ENCODE measurements at regions not wholly inside any gene's neighbourhood (a gene's known extent, or its start where the extent isn't known, plus 50 kb on each side); places are given as distances from the start of the nearest gene placed in this dataset.

GRCh38 chr5:61687371-61687770 is 355.3 kb downstream of the ZSWIM6 start:
- Histone ChIP-seq H3K27ac (ENCODE audit: low read length) (no peak overlapping the region), H3K4me3 (ENCODE audit: low read length) (no peak overlapping the region), H3K4me1 (ENCODE audit: control insufficient read depth, insufficient read depth, low read length) (no peaks in the 10 kb centered on the region), H3K27me3 (ENCODE audit: control insufficient read depth, insufficient read depth) (no peaks in the 10 kb centered on the region), H3K9me3 (ENCODE audit: control insufficient read depth, low read length) (no peaks in the 10 kb centered on the region)
- ATAC-seq (no peak), DNase-seq (no peak)
- intact Hi-C loops (cut with DNase I), result no loop called here
- WGBS, result 60% methylated on average over 5 of the region's 5 CpGs

- intact Hi-C loops (cut with DNase I), result no loop called here
These were observed 357.2 kb downstream of the ZSWIM6 start for GRCh38 chr5:61689153-61689846.

GRCh38 chr5:61697809-61698558 is 365.9 kb downstream of the ZSWIM6 start:
- Histone ChIP-seq H3K27ac (ENCODE audit: low read length) (no peak overlapping the region), H3K4me1 (ENCODE audit: control insufficient read depth, insufficient read depth, low read length) (no peaks in the 10 kb centered on the region), H3K4me3 (ENCODE audit: low read length) (no peak overlapping the region), H3K9me3 (ENCODE audit: control insufficient read depth, low read length) (no peaks in the 10 kb centered on the region), H3K27me3 (ENCODE audit: control insufficient read depth, insufficient read depth) (no peaks in the 10 kb centered on the region)
- intact Hi-C loops (cut with DNase I), result no loop called here
- 53% methylated on average over 15 of the region's 15 CpGs for WGBS
- DNase-seq (no peak), ATAC-seq (peak; percentile 31 to 63)

More at GRCh38 chr5:61689153-61689846, 357.2 kb downstream of the ZSWIM6 start:
- no peaks in the 10 kb centered on the region for H3K27me3 ChIP-seq (ENCODE audit: control insufficient read depth, insufficient read depth)
- H3K27ac ChIP-seq (ENCODE audit: low read length), result no peak overlapping the region
- no peak for ATAC-seq
- WGBS, result 72% methylated on average over 3 of the region's 3 CpGs
- DNase-seq, result no peak
- no peaks in the 10 kb centered on the region for H3K4me1 ChIP-seq (ENCODE audit: control insufficient read depth, insufficient read depth, low read length)
- no peaks in the 10 kb centered on the region for H3K9me3 ChIP-seq (ENCODE audit: control insufficient read depth, low read length)
- H3K4me3 ChIP-seq (ENCODE audit: low read length), result no peak overlapping the region

GRCh38 chr5:61701877-61702602 is 370.0 kb downstream of the ZSWIM6 start:
- ATAC-seq, result no peak
- no peak overlapping the region for H3K4me3 ChIP-seq (ENCODE audit: low read length)
- intact Hi-C loops (cut with DNase I), result no loop called here

GRCh38 chr5:61702784-61703183 is 370.7 kb downstream of the ZSWIM6 start:
- ATAC-seq (no peak), DNase-seq (no peak)
- Histone ChIP-seq H3K4me1 (ENCODE audit: control insufficient read depth, insufficient read depth, low read length) (no peaks in the 10 kb centered on the region), H3K27me3 (ENCODE audit: control insufficient read depth, insufficient read depth) (no peaks in the 10 kb centered on the region), H3K4me3 (ENCODE audit: low read length) (no peak overlapping the region), H3K9me3 (ENCODE audit: control insufficient read depth, low read length) (no peaks in the 10 kb centered on the region), H3K27ac (ENCODE audit: low read length) (no peak overlapping the region)
- intact Hi-C loops (cut with DNase I), result no loop called here
- WGBS, result 68% methylated on average over 2 of the region's 2 CpGs

More at GRCh38 chr5:61701877-61702602, 370.0 kb downstream of the ZSWIM6 start:
- Histone ChIP-seq H3K9me3 (ENCODE audit: control insufficient read depth, low read length) (no peaks in the 10 kb centered on the region), H3K27ac (ENCODE audit: low read length) (no peak overlapping the region), H3K4me1 (ENCODE audit: control insufficient read depth, insufficient read depth, low read length) (no peaks in the 10 kb centered on the region), H3K27me3 (ENCODE audit: control insufficient read depth, insufficient read depth) (no peaks in the 10 kb centered on the region)
- DNase-seq, result no peak
- 77% methylated on average over 4 of the region's 4 CpGs for WGBS

DNA sequence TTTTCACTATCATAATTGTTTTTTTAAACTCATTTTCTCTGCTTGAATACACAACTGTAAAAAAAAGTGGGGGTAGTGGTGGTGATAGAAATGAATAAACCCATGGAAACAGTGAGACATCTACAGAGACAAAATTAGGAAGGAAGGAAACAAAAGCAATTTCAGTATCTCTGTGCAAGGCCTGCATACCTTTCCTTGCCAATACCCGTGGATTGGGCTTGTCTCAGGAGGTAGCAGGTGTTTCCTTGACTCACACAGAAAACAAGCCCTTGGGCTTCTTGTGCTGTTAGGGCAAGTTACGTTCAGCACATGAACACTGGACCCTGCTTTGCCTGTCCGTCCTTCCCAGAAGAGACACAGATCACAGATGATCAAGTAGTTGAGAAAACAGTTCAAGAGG is 372.2 kb downstream of the ZSWIM6 start:
- intact Hi-C loops (cut with DNase I), result no loop called here
- WGBS, result 68% methylated on average over 3 of the region's 3 CpGs
- no peak for ATAC-seq

GRCh38 chr5:61706751-61707150 is 374.7 kb downstream of the ZSWIM6 start:
- ATAC-seq (no peak), DNase-seq (no peak)
- H3K4me3 ChIP-seq (ENCODE audit: low read length), result no peak overlapping the region
- intact Hi-C loops (cut with DNase I), result no loop called here
- H3K9me3 ChIP-seq (ENCODE audit: control insufficient read depth, low read length), result no peaks in the 10 kb centered on the region
- no peaks in the 10 kb centered on the region for H3K4me1 ChIP-seq (ENCODE audit: control insufficient read depth, insufficient read depth, low read length)
- WGBS, result 60% methylated on average over 2 of the region's 2 CpGs
- no peaks in the 10 kb centered on the region for H3K27me3 ChIP-seq (ENCODE audit: control insufficient read depth, insufficient read depth)
- H3K27ac ChIP-seq (ENCODE audit: low read length), result no peak overlapping the region

More for the DNA sequence above, 372.2 kb downstream of the ZSWIM6 start:
- no peaks in the 10 kb centered on the region for H3K9me3 ChIP-seq (ENCODE audit: control insufficient read depth, low read length)
- H3K27me3 ChIP-seq (ENCODE audit: control insufficient read depth, insufficient read depth), result no peaks in the 10 kb centered on the region
- DNase-seq, result no peak
- no peak overlapping the region for H3K27ac ChIP-seq (ENCODE audit: low read length)
- H3K4me3 ChIP-seq (ENCODE audit: low read length), result no peak overlapping the region
- H3K4me1 ChIP-seq (ENCODE audit: control insufficient read depth, insufficient read depth, low read length), result no peaks in the 10 kb centered on the region

- Histone ChIP-seq H3K27me3 (ENCODE audit: control insufficient read depth, insufficient read depth) (no peaks in the 10 kb centered on the region), H3K4me1 (ENCODE audit: control insufficient read depth, insufficient read depth, low read length) (no peaks in the 10 kb centered on the region), H3K9me3 (ENCODE audit: control insufficient read depth, low read length) (no peaks in the 10 kb centered on the region), H3K4me3 (ENCODE audit: low read length) (no peak overlapping the region), H3K27ac (ENCODE audit: low read length) (no peak overlapping the region)
- intact Hi-C loops (cut with DNase I), result no loop called here
- no peak for ATAC-seq
- 97% methylated on average over 1 of the region's 1 CpG for WGBS
- no peak for DNase-seq
These were observed 387.1 kb downstream of the ZSWIM6 start for GRCh38 chr5:61719124-61719523.

DNA sequence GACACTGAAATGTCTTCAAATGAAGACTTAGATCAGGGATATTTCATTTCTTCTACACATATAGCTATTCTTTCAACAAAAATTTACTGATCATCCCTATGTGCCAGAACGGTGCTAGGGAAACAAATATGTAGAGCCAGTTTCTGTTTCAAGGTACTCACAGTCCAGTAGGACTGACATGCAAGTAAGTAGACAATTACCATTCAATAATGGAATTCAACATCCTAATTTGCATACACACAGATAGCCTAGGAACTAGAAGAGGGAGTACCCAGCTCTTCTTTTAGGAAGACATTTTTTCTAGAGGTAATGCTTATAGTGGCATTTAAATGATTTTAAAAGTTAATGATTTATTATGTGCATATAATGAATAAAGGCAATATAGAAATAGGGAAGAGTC is 388.8 kb downstream of the ZSWIM6 start:
- WGBS, result 87% methylated on average over 1 of the region's 1 CpG
- Histone ChIP-seq H3K27me3 (ENCODE audit: control insufficient read depth, insufficient read depth) (no peaks in the 10 kb centered on the region), H3K4me1 (ENCODE audit: control insufficient read depth, insufficient read depth, low read length) (no peaks in the 10 kb centered on the region), H3K27ac (ENCODE audit: low read length) (no peak overlapping the region), H3K9me3 (ENCODE audit: control insufficient read depth, low read length) (no peaks in the 10 kb centered on the region), H3K4me3 (ENCODE audit: low read length) (no peak overlapping the region)
- no peak for ATAC-seq
- no peak for DNase-seq
- intact Hi-C loops (cut with DNase I), result no loop called here

DNA sequence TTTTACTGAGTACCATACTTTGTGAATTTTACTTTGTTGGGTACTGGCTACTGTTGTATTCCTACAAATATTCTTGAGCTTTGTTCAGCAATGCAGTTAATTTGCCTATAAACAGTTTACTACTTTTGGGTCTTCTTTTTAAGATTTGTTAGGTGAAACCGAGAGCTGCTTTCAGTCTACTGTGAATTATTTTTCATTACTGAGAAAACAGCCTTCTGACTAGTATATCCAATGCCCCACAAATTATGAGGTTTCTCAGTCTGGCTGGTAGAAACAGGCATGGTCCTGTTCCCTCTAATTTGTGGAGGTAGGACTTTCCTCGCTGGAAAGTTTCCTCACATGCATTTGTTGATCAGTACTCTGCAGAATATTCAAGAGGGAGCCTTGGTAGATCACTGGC is 392.0 kb downstream of the ZSWIM6 start:
- no peaks in the 10 kb centered on the region for H3K27me3 ChIP-seq (ENCODE audit: control insufficient read depth, insufficient read depth)
- ATAC-seq (no peak), DNase-seq (no peak)
- no peak overlapping the region for H3K4me3 ChIP-seq (ENCODE audit: low read length)
- no peaks in the 10 kb centered on the region for H3K4me1 ChIP-seq (ENCODE audit: control insufficient read depth, insufficient read depth, low read length)
- no peak overlapping the region for H3K27ac ChIP-seq (ENCODE audit: low read length)
- intact Hi-C loops (cut with DNase I), result no loop called here
- 93% methylated on average over 2 of the region's 2 CpGs for WGBS
- H3K9me3 ChIP-seq (ENCODE audit: control insufficient read depth, low read length), result no peaks in the 10 kb centered on the region

DNA sequence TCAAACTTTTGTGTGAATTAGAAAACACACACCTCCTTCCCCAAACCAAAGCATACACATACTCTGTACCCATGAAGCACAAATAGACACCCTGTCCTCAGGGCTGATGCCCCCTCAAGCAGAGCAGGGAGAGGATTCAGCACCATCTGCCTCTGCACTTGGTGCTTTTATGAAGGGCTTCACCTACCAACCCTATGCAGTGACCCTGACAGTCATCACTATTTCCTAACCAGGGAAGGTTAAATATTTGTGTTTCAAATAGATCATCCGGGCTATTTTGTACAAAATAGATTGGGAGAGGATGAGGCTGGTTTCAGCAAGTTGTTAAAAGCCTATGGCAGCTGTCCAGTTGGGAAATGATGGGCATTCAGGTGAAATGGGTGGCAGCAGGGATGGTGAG is 396.2 kb downstream of the ZSWIM6 start:
- no peaks in the 10 kb centered on the region for H3K9me3 ChIP-seq (ENCODE audit: control insufficient read depth, low read length)
- ATAC-seq (no peak), DNase-seq (no peak)
- H3K4me1 ChIP-seq (ENCODE audit: control insufficient read depth, insufficient read depth, low read length), result no peaks in the 10 kb centered on the region
- no peak overlapping the region for H3K4me3 ChIP-seq (ENCODE audit: low read length)
- H3K27me3 ChIP-seq (ENCODE audit: control insufficient read depth, insufficient read depth), result no peaks in the 10 kb centered on the region
- intact Hi-C loops (cut with DNase I), result no loop called here
- H3K27ac ChIP-seq (ENCODE audit: low read length), result no peak overlapping the region
- 82% methylated on average over 1 of the region's 1 CpG for WGBS

All from right cardiac atrium (tissue), 5 donors.